ENCODE measurements at regions not wholly inside any gene's neighbourhood (a gene's known extent, or its start where the extent isn't known, plus 50 kb on each side); places are given as distances from the start of the nearest gene placed in this dataset.

DNA sequence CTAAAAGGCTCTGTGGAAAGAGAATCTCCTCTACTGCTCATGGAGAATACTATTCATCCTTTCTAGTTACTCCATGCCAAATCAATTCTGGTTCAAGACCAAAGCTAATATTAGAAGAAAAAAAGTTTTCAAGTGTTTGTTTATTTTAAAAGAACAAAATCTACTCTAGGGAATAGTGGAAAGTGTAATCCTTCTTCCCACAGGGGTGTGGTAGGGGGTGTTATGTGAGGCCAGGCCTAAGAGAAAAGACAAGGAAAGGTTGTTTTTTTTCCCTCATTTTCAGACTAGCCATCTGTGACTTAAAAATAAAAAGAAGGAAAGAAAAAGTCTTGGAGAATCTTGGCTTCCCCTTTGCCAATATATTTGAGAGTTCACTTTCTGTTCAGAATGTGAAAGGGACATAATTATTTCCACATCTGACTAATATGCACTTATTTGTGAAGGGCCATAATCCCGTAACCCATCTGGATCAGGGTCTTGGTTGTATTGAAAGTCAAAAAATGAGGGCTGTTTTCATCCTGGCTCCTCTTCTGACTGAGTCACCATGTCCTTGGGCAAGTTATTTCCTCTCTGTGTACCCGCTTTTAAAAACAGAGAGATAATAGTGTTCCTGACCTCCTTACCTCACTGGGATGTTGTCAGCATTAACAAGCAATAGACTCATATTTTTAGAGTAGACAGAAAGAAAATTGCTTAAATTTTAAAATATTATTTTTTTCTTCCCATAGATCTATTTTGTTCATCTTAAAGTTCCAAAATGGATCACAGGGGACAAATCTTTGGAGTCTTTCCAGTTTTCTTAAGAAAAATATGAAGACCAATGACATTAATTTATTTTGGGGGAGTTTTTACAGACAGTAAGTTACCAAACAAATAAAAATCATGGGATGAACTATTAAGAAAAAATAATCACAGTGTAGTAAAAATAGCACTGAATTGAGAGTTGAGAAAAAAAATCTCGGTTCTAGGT is 233.7 kb downstream of the IBTK start:
- TF ChIP-seq, protein P1, sequence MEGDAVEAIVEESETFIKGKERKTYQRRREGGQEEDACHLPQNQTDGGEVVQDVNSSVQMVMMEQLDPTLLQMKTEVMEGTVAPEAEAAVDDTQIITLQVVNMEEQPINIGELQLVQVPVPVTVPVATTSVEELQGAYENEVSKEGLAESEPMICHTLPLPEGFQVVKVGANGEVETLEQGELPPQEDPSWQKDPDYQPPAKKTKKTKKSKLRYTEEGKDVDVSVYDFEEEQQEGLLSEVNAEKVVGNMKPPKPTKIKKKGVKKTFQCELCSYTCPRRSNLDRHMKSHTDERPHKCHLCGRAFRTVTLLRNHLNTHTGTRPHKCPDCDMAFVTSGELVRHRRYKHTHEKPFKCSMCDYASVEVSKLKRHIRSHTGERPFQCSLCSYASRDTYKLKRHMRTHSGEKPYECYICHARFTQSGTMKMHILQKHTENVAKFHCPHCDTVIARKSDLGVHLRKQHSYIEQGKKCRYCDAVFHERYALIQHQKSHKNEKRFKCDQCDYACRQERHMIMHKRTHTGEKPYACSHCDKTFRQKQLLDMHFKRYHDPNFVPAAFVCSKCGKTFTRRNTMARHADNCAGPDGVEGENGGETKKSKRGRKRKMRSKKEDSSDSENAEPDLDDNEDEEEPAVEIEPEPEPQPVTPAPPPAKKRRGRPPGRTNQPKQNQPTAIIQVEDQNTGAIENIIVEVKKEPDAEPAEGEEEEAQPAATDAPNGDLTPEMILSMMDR (IDR thresholded peaks at IDR 0.05), result no peak
- no peak overlapping the region for H3K4me3 ChIP-seq
- H3K4me1 ChIP-seq, result peaks cover 0 to 73% (median 36%) of the 10 kb centered on the region in 4 donors
- no peaks in the 10 kb centered on the region for H3K27me3 ChIP-seq
- intact Hi-C loops (cut with DNase I; ENCODE audit: low total_unique reads), result loop anchor here (10.0 kb wide), 1 partner anchor 259 kb away; the partner anchor contains the start of gene TENT5A
- peaks cover 0 to 4% (median 0%) of the 10 kb centered on the region in 3 donors for H3K9me3 ChIP-seq
- no peak for DNase-seq
- H3K27ac ChIP-seq, result peak overlapping the region; percentile 85 to 86
- H3K36me3 ChIP-seq, result no peaks in the 10 kb centered on the region

DNA sequence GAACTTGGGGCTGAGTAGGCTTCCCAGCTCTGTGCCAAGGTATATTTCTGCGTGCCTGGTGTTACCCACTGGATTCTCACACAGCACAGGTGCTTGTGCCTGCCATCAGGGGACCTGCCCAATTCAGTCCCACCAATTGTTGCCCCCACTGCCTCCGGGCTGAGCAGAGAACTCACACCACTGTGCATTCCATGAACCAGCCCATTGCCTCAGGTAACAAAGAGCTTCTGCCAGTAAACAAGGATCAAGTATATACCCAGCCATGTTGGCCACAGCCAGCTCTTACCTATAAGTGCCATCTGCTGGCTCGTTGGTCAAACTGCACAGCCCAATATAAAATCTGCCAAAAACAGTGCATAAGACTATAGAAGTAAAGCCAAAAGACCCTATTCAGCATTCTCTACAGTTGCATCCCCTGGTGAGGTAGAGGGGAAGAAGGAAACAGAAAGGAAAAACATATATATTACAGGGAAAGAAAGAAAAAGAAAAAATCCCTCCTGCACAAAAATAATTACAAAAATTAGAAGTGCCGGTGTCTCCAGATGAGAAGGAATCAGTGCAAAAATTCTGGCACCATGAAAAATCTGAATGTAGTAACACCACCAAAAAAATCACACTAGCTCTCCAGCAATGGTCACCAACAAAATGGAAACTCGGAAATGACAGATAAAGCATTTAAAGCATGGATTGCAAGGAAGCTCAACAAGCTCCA is 241.4 kb downstream of the IBTK start:
- Histone ChIP-seq H3K27me3 (no peaks in the 10 kb centered on the region), H3K4me3 (no peak overlapping the region), H3K36me3 (no peaks in the 10 kb centered on the region), H3K9me3 (peaks cover 0 to 4% (median 0%) of the 10 kb centered on the region in 3 donors), H3K27ac (no peak overlapping the region), H3K4me1 (no peaks in the 10 kb centered on the region)
- no peak for DNase-seq
- intact Hi-C loops (cut with DNase I; ENCODE audit: low total_unique reads), result no loop called here
- TF ChIP-seq, protein P1 (IDR thresholded peaks at IDR 0.05), result peak; percentile 57 to 58

DNA sequence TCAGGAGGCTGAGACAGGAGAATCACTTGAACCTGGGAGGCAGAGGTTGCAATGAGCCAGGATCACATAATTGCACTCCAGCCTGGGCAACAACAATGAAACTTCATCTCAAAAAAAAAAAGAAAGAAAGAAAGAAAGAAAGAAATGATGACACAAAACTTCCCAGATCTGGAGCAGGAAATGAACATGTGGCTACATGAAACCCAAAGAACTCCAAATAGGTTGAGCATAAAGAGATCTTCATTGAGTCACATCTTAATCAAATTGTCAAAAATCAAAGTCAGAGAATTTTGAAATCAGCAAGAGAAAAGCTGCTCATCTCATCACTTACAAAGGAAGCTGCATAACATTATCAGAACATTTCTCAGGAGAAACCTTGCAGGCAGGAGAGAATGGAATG is 247.0 kb downstream of the IBTK start:
- no peak overlapping the region for H3K27ac ChIP-seq
- H3K27me3 ChIP-seq, result no peaks in the 10 kb centered on the region
- H3K4me1 ChIP-seq, result peaks cover 0 to 29% (median 22%) of the 10 kb centered on the region in 4 donors
- no peak for DNase-seq
- H3K4me3 ChIP-seq, result no peak overlapping the region
- TF ChIP-seq, protein P1 (IDR thresholded peaks at IDR 0.05), result no peak
- H3K36me3 ChIP-seq, result no peaks in the 10 kb centered on the region
- intact Hi-C loops (cut with DNase I; ENCODE audit: low total_unique reads), result no loop called here
- no peaks in the 10 kb centered on the region for H3K9me3 ChIP-seq

DNA sequence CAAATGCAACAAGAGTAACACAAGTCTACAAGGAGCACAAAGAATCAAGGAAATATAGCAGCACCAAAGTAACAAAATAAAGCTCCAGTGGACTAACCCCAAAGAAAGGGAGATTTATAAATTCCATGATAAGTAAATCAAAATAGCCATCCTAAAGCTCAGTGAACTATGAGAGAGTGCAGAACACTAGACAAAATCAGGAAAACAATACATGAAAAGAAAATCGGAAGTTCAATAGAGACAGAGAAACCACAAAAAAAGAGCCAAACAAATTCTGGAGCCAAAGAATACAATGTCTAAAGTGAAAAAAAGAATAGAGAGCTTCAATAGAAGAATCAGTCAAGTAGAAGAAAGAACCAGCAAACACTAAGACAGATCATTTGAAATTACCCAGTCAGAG is 247.3 kb upstream of the TENT5A start:
- H3K27me3 ChIP-seq, result no peaks in the 10 kb centered on the region
- no peaks in the 10 kb centered on the region for H3K36me3 ChIP-seq
- H3K27ac ChIP-seq, result no peak overlapping the region
- H3K4me1 ChIP-seq, result peaks cover 0 to 31% (median 24%) of the 10 kb centered on the region in 4 donors
- TF ChIP-seq, protein P1 (IDR thresholded peaks at IDR 0.05), result no peak
- intact Hi-C loops (cut with DNase I; ENCODE audit: low total_unique reads), result no loop called here
- no peak overlapping the region for H3K4me3 ChIP-seq
- H3K9me3 ChIP-seq, result no peaks in the 10 kb centered on the region
- no peak for DNase-seq

DNA sequence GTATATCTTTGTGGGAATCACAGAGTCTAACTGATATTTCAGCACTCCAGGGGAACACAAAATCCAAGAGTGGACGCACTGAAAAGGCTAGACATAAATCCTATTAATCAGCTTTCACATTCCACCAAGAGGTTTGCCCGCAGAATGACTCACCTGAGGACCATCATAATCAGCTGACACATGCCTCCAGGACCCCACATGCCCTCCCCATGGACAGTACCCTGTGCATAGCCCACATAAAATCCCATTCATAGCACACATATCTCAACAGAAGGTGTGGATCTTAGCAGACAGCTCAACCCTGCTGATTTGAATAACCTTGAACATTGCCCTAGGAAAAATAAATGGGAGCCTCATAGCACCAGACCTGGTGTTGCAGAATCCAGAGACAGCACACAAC is 246.8 kb upstream of the TENT5A start:
- Histone ChIP-seq H3K27me3 (no peaks in the 10 kb centered on the region), H3K27ac (no peak overlapping the region), H3K9me3 (no peaks in the 10 kb centered on the region), H3K4me3 (no peak overlapping the region), H3K4me1 (peaks cover 0 to 31% (median 24%) of the 10 kb centered on the region in 4 donors), H3K36me3 (no peaks in the 10 kb centered on the region)
- DNase-seq, result no peak
- intact Hi-C loops (cut with DNase I; ENCODE audit: low total_unique reads), result no loop called here
- TF ChIP-seq, protein P1 (IDR thresholded peaks at IDR 0.05), result no peak

All from tibial artery (tissue), 4 donors.